ENCODE measurements at regions not wholly inside any gene's neighbourhood (a gene's known extent, or its start where the extent isn't known, plus 50 kb on each side); places are given as distances from the start of the nearest gene placed in this dataset.

- TF ChIP-seq POLR2A (IDR thresholded peaks at IDR 0.05) (no peak), CTCF (IDR thresholded peaks at IDR 0.05) (no peak)
Measured at GRCh38 chr13:100815476-100816046, 141.0 kb upstream of the TMTC4 start.
